Brain pericyte (primary cell): ENCODE measurements at regions not wholly inside any gene's neighbourhood (a gene's known extent, or its start where the extent isn't known, plus 50 kb on each side); places are given as distances from the start of the nearest gene placed in this dataset.
"Not testable (repeated sequence)": the region's sequence is repeated elsewhere in the genome, so short reads cannot be mapped to it uniquely, and the experiment has no call there.

ENCODE experiments used
- DNase-seq: peaks from one replicate; pipeline ENCODE4 v3.0.0-alpha.2; 2012; ENCODE audit warnings: low read depth, low spot score

DNA sequence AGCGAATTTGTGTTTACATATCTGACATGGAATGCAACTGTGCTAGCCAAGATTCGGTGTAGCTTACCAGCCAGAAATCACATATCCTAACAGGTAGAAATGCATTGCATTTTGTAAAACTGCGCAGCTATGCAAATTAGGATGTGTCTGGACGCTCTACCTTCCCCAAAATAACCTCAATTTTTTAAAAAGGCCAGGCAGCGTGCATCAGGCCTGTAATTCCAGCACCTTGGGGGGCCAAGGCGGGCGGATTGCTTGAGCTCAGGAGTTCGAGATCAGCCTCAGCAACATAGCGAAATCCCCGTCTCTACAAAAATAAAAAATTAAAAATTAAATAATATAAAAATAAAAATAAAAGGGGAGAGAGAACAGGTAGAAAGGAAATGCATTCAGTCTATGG, 305.0 kb downstream of the TYW1 start:
- DNase-seq, result no peak

DNA sequence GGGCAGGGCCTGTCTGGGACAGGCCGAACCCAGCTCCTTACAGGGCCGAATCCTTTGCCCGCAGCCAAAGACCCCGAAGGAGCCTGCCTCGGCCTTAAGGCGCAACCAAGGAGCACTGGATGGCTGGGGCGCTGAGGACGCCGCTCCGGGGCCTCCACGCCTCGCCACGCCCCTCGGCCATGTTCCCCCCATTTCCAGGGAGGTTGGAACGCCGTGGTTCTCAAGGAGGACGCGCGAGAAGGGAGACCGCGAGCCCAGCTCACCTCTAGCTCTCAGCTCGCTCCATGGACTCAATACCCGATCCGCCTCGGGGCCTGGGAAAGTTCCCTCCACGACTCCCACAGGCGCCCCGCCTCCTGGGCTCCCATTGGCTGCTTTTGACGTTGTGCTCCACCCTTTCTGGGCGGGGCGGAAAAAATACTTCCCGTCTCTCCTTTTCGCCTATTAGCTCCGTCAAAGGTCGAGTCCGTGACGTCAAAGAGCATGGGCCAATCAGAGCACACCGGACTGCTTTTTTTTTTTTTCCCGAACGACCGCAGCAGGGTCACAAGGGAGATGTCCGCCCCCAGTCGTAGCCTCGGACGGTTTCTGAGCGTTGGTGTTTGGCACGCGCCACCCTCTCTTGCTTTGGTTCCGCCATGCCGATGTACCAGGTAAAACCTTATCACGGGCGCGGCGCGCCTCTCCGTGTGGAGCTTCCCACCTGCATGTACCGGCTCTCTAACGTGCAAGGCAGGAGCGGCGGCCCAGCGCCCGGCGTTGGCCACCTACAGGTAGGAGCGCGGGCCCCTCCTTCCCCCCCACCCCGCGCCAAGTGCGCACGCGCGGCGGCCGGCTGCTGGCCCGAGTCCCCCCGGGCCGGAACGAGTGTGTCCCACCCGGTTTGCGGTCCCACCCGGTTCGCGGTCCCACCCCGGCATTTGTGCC, 305.7 kb downstream of the TYW1 start:
- DNase-seq, result peak; percentile 96

DNA sequence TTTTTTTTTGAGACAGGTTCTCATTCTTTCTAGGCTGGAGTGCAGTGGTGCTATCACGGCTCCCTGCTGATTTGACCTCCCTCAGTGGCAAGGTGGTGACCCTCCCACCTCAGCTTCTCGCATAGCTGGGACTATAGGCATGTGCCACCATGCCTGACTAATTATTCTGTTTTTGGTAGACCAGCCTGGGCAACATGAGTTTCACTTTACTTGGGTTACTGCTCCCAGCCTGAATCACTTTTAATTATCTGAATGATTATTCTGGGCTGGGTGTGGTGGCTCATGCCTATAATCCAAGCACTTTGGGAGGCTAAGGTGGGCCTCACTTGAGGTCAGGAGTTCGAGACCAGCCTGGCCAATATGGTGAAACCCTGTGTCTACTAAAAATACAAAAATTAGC, 308.2 kb downstream of the TYW1 start:
- DNase-seq, result not testable (repeated sequence)

DNA sequence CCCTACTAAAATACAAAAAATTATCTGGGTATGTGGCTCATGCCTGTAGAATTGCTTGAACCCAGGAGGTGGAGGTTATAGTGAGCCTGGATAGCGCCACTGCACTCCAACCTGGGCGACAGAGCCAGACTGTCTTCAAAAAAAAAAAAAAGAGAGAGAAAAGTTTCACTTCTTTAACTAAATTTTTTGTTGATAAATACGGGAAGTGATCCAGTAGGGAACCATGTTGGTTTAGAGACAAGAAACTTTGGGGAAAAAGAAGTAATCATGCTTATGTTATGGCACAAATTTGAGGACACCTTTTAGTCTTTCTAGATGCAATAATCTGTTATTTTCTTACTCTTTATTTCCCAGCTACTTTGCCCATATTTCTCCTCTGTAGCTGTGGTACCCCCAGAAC, 309.7 kb downstream of the TYW1 start:
- DNase-seq, result no peak

DNA sequence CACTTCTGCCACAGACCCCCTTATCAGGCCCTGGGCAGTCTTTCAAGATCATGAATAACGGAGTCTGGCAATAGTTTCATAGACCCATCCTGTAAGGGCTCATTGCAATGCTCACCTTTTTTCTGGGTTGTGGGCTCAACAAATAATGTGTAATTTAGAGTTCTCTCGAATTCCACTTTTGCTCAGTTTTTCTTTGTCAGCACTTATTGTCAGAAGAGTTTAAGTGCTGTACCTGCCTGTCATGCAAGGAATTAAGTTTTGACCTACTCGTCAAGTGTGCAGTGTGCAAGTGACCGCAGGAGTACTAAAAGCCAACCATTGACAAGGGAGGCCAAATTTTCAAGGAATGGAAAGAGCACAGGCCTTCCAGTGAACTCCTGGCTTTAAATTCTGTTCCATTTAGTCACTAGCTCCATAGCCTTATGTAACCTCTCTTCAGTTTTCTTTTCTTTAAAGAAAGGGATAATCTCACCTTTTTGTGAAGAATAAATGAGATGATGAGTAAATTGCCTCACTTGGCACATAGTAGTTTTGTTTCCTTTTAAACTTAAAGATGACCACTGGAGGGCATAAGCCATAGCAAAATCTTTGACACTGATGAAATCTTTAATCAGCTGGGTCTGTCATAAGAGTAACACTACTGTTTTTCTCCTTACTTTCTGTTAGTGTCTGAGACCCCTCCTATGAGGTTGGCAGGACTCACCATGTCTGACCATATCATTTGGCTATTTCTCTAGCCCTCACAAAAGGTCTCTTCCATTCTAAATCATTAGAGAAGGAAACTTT, 313.3 kb downstream of the TYW1 start:
- DNase-seq, result no peak

DNA sequence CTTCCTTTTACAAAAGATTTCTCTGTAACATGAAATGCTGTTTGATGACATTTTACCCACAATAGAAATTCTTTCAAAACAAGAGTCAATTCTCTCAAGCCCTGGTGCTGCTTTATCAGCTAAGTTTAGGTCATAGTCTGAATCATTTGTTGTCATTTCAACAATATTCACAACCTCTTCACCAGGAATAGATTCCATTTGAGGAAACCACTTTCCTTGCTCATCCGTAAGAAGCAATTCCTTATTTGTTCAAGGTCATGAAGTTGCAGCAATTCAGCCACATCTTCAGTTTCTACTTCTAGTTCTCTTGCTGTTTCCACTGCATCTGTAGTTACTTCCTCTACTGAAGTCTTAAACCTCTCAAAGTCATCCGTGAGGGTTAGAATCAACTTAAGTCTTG, 315.3 kb downstream of the TYW1 start:
- no peak for DNase-seq

DNA sequence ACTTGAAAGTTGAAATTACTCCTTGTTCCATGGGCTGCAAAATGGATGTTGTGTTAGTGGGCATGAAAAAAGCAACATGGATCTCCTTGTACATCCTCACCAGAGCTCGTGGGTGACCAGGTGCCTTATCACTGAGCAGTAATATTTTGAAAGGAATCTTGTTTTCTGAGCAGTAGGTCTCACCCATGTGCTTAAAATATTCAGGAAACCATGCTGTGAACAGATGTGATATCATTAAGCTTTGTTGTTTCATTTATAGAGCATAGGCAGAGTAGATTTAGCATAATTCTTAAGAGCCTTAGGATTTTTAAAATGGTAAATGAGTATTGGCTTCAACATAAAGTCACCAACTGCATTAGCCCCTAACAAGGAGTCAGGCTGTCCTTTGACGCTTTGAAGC, 316.6 kb downstream of the TYW1 start:
- no peak for DNase-seq

DNA sequence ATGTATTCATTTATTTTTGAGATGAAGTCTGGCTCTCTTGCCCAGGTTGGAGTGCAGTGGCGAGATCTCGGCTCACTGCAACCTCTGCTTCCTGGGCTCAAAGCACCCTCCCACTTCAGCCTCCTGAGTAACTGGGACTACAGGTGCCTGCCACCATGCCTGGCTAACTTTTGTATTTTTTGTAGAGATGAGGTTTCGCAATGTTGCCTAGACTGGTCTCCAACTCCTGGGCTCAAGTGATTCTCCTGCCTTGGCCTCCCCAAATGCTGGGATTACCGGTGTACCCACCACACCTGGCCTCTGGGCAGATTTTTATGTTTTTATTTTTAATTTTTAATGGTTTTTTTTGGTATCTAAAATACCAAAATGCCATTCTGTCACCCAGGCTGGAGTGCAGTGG, 320.3 kb downstream of the TYW1 start:
- DNase-seq, result not testable (repeated sequence)

DNA sequence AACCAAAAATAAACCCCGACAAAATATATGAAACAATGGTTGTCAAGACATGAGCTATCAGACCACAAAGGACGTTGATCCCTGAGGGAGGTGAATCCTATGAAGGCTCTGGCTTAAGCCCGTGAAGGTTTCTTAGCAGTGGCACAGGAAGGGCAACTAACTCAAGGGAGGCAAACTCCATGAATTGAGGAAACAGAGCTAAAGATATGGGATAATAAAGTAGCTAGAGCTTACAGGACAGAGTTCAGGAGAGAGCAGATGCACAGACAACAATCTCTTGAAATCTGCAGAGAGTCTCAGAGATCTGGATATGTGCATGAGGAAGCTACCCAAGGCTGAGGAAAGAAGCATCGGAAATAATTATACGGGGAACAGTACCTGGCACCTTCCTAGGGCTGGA, 331.6 kb downstream of the TYW1 start:
- not testable (repeated sequence) for DNase-seq

DNA sequence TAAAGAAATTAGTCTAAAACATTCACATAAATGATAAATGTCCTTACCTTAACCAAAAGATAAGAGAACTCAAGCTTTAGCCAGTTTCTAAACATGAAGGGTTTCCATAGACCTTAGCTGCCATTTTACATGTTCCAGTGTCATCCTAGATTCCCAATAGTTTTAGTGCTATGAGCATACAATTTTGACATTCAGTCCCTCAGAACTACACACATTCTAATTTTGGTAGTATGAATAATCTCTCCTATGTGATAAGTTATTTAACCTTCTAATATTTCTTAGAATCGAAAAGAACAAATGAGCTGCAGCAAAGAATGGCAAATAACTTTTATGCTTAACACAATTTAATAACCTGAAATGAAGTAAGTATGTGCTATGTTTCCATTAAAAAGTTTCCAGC, 338.5 kb downstream of the TYW1 start:
- not testable (repeated sequence) for DNase-seq

DNA sequence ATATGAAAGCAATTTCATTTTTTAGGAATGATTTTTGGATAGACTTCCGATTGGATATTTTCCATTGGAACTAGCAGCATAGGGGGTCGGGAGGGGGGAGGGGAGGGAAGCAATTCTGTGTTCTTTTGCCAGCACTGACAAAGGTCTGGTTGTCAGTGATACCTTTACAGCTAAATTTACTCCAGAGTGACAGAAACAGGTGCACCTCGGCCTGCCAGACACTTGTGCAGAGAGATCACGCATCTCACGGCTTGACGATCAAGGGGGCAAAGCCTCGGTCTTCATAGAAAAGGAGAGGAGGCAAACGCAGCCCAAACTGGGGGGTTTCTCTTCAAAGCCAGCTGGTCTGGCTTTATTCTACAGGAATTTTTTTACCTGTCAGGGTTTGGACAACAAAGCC, 339.0 kb downstream of the TYW1 start:
- DNase-seq, result not testable (repeated sequence)

DNA sequence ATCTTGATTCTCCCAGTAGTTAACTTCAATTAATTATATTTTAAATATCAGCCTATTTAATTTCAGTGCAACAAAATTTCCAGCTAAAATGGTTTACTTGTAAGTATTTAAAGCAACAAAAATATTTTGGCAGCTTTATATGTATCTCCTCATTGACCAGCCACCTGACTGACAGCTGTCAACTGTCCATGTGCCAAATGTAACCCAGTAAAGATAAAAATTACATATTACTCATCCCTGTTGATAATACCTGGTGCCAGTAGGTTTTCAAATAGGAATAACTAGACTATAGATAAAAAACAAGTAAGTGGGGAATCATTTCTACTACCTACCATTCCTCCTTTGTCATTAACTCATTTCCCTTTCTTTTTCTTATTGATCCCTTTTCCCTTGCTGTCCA, 341.9 kb downstream of the TYW1 start:
- DNase-seq, result not testable (repeated sequence)

DNA sequence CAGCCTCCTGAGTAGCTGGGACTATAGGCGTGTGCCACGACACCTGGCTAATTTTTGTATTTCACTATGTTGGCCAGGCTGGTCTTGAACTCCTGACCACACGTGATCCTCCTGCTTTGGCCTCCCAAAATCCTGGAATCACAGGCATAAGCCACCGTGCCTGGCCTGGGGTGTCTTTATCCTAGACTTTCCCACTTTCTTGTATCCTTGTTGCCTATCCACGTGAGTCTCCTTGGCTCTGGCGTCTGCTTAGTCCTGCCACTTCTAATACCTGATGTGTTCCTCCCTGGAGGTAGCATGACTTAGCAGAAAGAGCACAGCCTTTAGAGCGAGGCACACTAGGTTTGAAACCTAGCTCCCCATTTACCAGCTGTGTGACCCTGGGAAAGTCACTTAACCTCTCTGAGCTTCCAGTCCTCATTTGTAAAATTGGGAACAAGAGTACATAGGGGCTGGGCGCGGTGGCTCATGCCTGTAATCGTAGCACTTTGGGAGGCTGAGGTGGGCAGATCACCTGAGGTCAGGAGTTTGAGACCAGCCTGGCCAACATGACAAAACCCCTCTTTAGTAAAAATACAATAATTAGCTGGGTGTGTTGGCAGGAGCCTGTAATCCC, 344.6 kb downstream of the TYW1 start:
- DNase-seq, result no peak

DNA sequence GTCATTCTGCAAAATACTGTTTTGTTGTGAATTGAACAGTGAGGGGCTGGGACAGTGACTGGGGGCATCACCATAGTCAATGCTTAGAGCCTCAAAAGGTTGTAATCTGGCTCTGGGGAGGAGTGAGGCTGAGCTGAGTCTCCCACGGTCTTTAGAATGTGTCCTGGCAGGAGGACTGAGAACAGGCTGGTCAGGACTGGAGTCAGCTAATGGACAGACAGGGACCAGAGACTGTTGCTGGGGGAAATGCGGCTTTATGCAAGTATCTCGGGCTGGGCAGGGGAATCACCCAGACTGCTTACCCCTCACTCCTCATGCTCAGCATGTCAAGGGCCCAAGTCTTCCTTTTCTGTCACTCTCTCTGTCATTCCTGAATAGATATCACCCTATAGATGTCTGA, 346.5 kb downstream of the TYW1 start:
- no peak for DNase-seq

DNA sequence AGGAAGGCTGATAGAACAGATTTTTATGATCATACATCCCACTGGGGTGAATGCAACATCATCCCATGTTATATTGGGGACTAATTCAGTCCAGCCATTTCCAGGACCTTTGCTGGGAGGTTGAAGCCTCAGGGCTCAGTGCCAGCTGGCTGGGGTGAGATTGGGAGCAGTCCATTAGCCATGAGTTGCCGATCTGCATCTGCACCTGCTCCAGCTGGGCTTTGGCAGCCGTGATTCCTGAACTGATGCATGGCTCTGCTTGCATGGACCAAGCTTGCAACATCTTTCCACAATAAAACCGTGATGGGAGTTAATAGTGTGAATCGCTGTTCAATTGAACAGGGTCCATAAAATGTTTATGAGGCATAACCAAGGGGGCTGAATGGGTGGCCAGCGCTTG, 346.9 kb downstream of the TYW1 start:
- no peak for DNase-seq

DNA sequence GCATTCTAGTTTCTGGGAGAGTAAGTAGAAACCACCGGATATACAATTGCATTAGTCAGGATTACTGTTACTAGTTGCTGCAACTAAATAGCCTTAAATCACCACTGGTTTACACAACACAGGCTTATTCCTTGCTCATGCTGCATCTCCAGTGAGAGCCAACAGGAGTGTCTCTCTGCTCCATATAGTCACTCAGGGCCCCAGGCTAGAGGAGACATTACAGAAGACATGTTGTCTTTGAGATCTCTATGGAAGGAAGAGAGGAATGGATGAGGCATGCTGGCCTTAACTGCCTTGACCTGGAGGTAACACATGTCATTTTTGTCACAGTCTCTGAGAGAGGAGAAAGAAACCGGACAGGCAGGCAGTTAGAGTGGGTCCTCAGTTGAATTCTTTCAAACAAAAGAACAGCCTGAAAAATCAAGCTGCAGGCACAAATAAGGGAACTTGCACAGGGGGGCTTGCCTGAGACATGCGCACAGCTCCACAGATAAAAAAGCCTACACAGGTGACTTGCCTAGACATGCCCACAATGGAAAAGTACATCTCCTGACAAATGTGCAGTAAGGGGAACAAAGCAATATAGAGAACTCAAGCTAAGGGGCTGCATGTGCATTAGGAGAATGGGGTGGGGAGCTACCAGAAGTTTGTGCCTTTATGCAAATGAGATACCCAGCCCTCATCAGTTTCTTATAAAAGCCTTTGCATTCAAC, 348.0 kb downstream of the TYW1 start:
- no peak for DNase-seq

DNA sequence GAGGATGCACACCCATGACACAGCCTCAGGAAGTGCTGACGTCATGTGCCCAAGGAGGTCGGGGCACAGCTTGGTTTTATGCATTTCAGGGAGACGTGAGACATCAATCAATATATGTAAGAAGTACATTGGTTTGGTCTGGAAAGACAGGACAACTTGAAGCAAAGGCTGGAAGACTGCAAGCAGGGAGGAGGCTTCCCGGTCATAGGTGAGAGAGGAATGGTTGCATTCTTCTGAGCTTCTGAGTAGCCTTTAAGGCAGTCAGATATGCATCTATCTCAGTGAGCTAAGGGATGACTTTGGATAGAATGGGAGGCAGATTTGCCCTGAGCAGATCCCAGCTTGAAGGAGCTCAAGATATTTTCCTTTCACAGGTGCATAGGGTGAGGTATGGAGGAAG, 349.5 kb downstream of the TYW1 start:
- DNase-seq, result no peak

DNA sequence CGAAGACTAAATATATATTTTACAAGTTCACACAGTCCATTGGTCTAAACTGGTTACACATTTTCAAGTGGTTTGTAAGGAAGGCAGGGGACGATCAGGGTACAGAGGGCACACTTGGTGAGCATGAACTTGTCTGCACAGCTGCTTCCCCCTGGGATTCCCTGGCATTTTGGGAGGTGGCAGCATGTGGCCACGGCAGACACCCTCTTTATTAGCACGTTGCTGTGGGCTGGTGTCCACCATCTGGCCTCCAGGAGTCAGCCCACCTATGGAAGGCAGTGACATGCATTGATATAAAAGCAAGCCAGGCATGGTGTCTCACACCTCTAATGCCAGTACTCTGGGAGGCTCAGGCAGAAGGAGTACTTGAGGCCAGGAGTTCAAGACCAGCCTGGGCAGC, 350.2 kb downstream of the TYW1 start:
- no peak for DNase-seq

DNA sequence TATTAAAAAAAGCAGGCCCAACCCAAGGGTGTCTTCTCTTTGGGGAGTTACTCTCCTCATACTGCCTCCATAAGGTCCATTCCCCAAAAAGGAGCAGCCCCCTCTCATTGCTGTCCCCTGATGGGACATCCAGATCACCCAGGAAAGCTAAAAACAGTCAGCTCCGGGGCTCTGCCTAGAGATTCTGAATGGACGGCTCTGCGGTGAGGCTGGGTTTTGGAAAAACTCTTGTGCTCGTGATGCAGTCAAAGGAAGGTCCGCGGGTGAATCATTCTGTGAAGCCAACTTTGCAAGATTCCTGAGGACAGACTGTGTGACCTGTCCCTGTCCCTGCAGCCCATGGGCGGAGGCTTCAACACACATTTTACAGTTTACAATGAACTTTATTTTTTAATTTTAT, 351.5 kb downstream of the TYW1 start:
- no peak for DNase-seq

DNA sequence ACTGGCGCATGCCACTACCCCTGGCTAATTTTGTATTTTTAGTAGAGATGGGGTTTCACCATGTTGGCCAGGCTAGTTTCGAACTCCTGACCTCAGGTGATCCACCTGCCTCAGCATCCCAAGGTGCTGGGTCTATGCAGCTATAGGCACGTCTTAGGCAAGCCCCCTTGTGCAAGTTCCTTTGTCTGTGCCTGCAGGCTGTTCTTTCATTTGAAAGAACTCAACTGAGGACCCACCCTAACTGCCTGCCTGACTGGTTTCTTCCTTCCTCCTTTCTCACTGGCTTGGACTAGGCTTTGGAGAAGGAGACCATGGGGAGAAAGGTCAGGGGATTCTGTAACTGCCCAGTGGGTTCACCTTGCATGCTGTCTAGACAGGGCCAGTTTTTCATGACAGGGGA, 361.0 kb downstream of the TYW1 start:
- not testable (repeated sequence) for DNase-seq

DNA sequence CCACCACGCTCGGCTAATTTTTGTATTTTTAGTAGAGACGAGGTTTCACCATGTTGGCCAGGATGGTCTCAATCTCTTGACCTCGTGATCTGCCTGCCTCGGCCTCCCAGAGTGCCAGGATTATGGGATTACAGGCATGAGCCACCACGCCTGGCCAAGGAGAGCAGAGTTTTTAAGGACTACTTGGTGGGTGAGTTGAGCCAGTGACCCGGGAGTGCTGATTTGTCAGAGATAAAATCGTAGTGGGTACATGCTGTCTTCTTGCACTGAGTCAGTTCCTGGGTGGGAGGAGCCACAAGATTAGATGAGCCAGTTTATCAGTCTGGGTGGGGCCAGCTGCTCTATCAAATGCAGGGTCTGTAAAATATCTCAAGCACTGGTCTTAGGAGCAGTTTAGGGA, 361.7 kb downstream of the TYW1 start:
- DNase-seq, result not testable (repeated sequence)

DNA sequence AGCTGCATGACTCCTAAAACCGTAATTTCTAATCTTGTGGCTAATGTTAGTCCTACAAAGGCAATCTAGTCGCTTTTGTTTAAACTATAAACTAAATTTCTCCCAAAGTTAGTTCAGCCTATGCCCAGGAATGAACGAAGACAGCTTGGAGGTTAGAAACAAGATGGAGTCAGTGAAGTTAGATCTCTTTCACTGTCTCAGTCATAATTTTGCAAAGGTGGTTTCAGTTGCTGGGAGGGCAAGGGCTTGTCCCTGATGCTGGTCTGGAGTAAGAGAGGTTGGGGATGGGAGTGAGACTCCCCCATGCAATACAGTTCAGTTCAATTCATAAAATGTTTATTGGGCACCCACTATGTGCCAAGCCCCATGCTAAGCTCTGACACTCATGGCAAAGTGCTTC, 362.1 kb downstream of the TYW1 start:
- DNase-seq, result not testable (repeated sequence)
